Stimulated activated effector memory CD8-positive, alpha-beta T cell treated with anti-CD3 and anti-CD28 coated beads, Interleukin-12 subunit alpha, Interleukin-12 subunit beta, amount 100 ng/mL, for 72 hours (primary cell): ENCODE measurements at regions not wholly inside any gene's neighbourhood (a gene's known extent, or its start where the extent isn't known, plus 50 kb on each side); places are given as distances from the start of the nearest gene placed in this dataset.

Experiments
- ATAC-seq: fragments of 150-1000 bp; cut with Tn5 transposase; 2 replicates; pipeline ENCODE4 v1.10.0; 2021
- DNase-seq, 2 donors: peaks; one replicate each; pipeline ENCODE4 v3.0.0; 2021 to 2022; ENCODE audit warnings: low spot score in 2 of 2
- H3K27ac Mint-ChIP-seq: one replicate; pipeline ENCODE4 v1.8.0; 2022; ENCODE audit warnings: mild to moderate bottlenecking, mixed read lengths
- H3K36me3 Mint-ChIP-seq: one replicate; pipeline ENCODE4 v1.8.0; 2022; ENCODE audit warnings: mild to moderate bottlenecking, mixed read lengths
- H3K4me1 Mint-ChIP-seq: one replicate; pipeline ENCODE4 v1.8.0; 2022; ENCODE audit warnings: mixed read lengths
- H3K4me3 Mint-ChIP-seq: one replicate; pipeline ENCODE4 v1.8.0; 2022; ENCODE audit warnings: mild to moderate bottlenecking, mixed read lengths
- H3K9me3 Mint-ChIP-seq: one replicate; pipeline ENCODE4 v1.8.0; 2022; ENCODE audit warnings: mixed read lengths

- Mint-ChIP-seq H3K4me3 (no peak overlapping the region), H3K4me1 (no peaks in the 10 kb centered on the region), H3K9me3 (peaks cover 9% of the 10 kb centered on the region), H3K36me3 (no peaks in the 10 kb centered on the region), H3K27ac (no peak overlapping the region)
- no peak for DNase-seq
- no peak for ATAC-seq
These were observed 577.7 kb downstream of the MRPL39 start for GRCh38 chr21:25029580-25029979.

DNA sequence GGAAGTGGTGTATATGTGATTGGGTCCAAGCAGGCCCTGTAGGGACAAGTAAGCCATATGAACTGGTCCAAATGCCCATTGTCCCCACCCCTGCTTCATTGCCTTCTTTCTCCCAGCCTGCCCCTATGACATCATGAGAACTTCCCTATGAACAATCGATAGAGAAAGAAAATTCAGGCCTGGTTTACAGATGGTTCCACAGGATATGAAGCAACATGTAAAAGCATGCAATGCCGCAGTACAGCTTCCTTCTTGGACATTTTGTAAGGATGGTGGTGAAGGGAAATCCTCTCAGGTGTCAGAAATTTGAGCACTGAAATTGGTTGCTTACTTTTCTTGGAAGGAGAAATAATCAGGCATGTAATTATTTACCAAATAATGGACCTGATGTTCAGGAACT, 581.7 kb downstream of the MRPL39 start:
- no peak overlapping the region for H3K4me3 Mint-ChIP-seq
- no peak for DNase-seq

GRCh38 chr21:25024639-25025038, 582.6 kb downstream of the MRPL39 start:
- Mint-ChIP-seq H3K4me1 (no peaks in the 10 kb centered on the region), H3K4me3 (no peak overlapping the region), H3K36me3 (no peaks in the 10 kb centered on the region), H3K9me3 (peaks cover 12% of the 10 kb centered on the region), H3K27ac (no peak overlapping the region)
- ATAC-seq (peak; percentile 34), DNase-seq (no peak)

More for the DNA sequence above, 581.7 kb downstream of the MRPL39 start:
- H3K27ac Mint-ChIP-seq = no peak overlapping the region
- no peaks in the 10 kb centered on the region for H3K4me1 Mint-ChIP-seq
- H3K36me3 Mint-ChIP-seq = no peaks in the 10 kb centered on the region
- H3K9me3 Mint-ChIP-seq = peaks cover 10% of the 10 kb centered on the region
- ATAC-seq = no peak

- Mint-ChIP-seq H3K9me3 (peaks cover 7% of the 10 kb centered on the region), H3K4me3 (no peak overlapping the region), H3K36me3 (no peaks in the 10 kb centered on the region), H3K4me1 (no peaks in the 10 kb centered on the region), H3K27ac (no peak overlapping the region)
- ATAC-seq (no peak), DNase-seq (no peak)
These were observed 601.9 kb downstream of the MRPL39 start for GRCh38 chr21:25005388-25005787.

DNA sequence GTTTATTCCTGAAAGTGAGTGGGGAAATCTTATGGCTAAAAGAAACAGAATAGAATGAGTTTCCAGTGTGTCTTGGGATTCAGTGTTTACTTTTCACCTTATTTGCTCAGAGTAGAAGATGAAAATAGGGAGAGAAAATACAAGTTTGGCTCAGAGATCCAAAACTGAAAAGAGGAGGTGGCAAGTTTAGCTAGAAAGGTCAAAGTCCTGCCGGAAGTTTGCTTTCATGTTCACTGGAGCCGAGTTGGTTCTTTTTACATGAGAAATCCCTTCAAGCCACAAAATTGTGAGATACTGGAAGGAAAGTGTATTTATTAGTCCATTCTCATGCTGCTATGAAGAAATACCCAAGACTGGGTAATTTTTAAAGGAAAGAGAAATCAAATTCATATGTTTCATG, 604.6 kb downstream of the MRPL39 start:
- Mint-ChIP-seq H3K27ac (no peak overlapping the region), H3K4me1 (no peaks in the 10 kb centered on the region), H3K9me3 (peaks cover 10% of the 10 kb centered on the region), H3K4me3 (no peak overlapping the region), H3K36me3 (no peaks in the 10 kb centered on the region)
- ATAC-seq (no peak), DNase-seq (no peak)

GRCh38 chr21:24995216-24995615, 612.1 kb downstream of the MRPL39 start:
- DNase-seq = no peak
- no peaks in the 10 kb centered on the region for H3K4me1 Mint-ChIP-seq

DNA sequence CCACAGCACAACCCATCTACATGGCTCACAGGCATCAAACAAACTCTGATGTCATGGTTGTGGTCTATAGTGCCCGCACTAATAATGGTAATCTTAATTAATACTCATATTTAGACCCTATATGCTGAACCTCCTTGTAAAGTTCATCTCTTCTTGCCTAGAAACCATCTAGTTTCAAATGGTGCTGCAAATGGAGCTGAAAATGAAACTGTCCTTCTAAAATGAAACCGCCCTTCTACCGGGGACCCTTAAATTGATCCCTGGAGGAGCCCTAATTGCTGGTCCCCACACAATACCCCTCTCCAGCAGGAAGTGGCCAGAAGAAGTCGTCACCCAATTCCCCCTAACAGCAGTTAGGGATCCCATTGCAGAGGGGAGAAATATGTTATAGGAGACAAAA, 612.6 kb downstream of the MRPL39 start:
- DNase-seq = no peak
- no peak overlapping the region for H3K4me3 Mint-ChIP-seq
- no peak for ATAC-seq
- H3K27ac Mint-ChIP-seq = no peak overlapping the region
- H3K9me3 Mint-ChIP-seq = peaks cover 4% of the 10 kb centered on the region
- no peaks in the 10 kb centered on the region for H3K36me3 Mint-ChIP-seq
- no peaks in the 10 kb centered on the region for H3K4me1 Mint-ChIP-seq

More at GRCh38 chr21:24995216-24995615, 612.1 kb downstream of the MRPL39 start:
- Mint-ChIP-seq H3K36me3 (no peaks in the 10 kb centered on the region), H3K27ac (no peak overlapping the region), H3K4me3 (no peak overlapping the region), H3K9me3 (peaks cover 7% of the 10 kb centered on the region)
- ATAC-seq = no peak

GRCh38 chr21:24989516-24989915, 617.8 kb downstream of the MRPL39 start:
- no peak overlapping the region for H3K27ac Mint-ChIP-seq
- H3K4me3 Mint-ChIP-seq = no peak overlapping the region

GRCh38 chr21:24988941-24989340, 618.3 kb downstream of the MRPL39 start:
- Mint-ChIP-seq H3K4me1 (no peaks in the 10 kb centered on the region), H3K9me3 (peaks cover 7% of the 10 kb centered on the region), H3K27ac (no peak overlapping the region), H3K36me3 (no peaks in the 10 kb centered on the region), H3K4me3 (no peak overlapping the region)
- ATAC-seq (no peak), DNase-seq (no peak)

More at GRCh38 chr21:24989516-24989915, 617.8 kb downstream of the MRPL39 start:
- H3K36me3 Mint-ChIP-seq = no peaks in the 10 kb centered on the region
- H3K9me3 Mint-ChIP-seq = peaks cover 6% of the 10 kb centered on the region
- H3K4me1 Mint-ChIP-seq = no peaks in the 10 kb centered on the region
- ATAC-seq (no peak), DNase-seq (no peak)

- Mint-ChIP-seq H3K4me1 (no peaks in the 10 kb centered on the region), H3K4me3 (no peak overlapping the region), H3K27ac (no peak overlapping the region), H3K9me3 (peaks cover 14% of the 10 kb centered on the region), H3K36me3 (no peaks in the 10 kb centered on the region)
- no peak for ATAC-seq
- no peak for DNase-seq
These were observed 631.0 kb downstream of the MRPL39 start for GRCh38 chr21:24976238-24976637.

- Mint-ChIP-seq H3K4me3 (no peak overlapping the region), H3K9me3 (peaks cover 19% of the 10 kb centered on the region), H3K27ac (no peak overlapping the region), H3K4me1 (no peaks in the 10 kb centered on the region), H3K36me3 (no peaks in the 10 kb centered on the region)
- ATAC-seq (no peak), DNase-seq (no peak)
These were observed 638.2 kb downstream of the MRPL39 start for GRCh38 chr21:24969068-24969467.

DNA sequence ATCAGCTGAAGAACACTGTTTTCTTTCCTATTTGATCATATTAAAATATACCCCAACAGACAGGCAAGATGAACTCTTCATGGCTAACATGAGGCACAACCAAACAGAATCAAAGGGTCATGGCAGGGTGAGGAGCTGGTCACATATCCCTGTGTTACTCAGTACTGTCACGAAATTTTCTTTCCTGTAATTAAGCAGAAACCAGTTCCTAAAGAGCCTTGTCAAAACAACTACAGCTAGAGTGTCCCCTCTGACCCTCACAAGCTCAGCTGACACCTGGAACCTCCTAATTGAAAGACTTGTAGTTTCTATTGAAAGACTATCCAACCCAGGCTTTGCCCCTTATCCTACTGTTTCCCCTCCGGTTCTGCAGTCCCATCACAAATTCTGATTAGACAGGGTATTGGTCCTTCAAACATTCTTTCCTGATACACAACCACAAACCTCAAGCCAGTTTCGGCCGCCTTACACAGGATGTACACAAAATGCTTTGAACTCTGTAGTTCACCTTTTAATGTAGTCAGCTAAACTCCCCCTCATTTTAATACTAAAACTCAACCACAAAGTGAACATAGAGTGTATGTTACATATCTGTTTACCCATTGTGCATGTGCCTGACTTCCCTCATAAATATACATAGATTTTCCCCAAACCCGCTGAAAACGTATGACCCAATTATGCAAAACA, 651.9 kb downstream of the MRPL39 start:
- H3K27ac Mint-ChIP-seq = no peak overlapping the region
- peak; percentile 34 for ATAC-seq

DNA sequence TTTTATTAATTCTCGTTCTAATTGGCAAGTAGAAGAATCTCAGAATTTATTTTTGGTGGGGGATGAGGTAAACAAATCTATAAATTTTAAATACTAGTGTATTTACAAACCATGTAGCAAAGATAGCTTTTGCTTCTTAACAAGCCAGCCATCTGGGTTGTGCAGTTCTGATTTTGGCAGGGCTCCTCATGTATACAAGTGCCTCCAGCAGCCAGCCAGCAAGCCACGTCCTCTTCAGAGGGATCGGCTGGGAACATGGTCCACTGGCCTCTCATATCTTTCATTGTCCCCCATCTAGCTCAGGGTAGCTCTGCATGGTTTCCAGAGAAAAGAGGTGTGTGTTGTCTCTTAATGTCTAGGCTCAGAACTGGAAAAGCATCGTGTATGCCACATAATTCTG, 659.1 kb downstream of the MRPL39 start:
- DNase-seq (no peak), ATAC-seq (no peak)
- Mint-ChIP-seq H3K4me3 (no peak overlapping the region), H3K27ac (no peak overlapping the region), H3K36me3 (no peaks in the 10 kb centered on the region), H3K9me3 (peaks cover 7% of the 10 kb centered on the region), H3K4me1 (no peaks in the 10 kb centered on the region)

More for the DNA sequence above, 651.9 kb downstream of the MRPL39 start:
- DNase-seq = no peak
- H3K36me3 Mint-ChIP-seq = no peaks in the 10 kb centered on the region
- peaks cover 11% of the 10 kb centered on the region for H3K9me3 Mint-ChIP-seq
- no peaks in the 10 kb centered on the region for H3K4me1 Mint-ChIP-seq
- H3K4me3 Mint-ChIP-seq = no peak overlapping the region

GRCh38 chr21:24945910-24946309, 661.4 kb downstream of the MRPL39 start:
- no peak for ATAC-seq
- Mint-ChIP-seq H3K36me3 (no peaks in the 10 kb centered on the region), H3K27ac (no peak overlapping the region), H3K4me1 (no peaks in the 10 kb centered on the region), H3K4me3 (no peak overlapping the region), H3K9me3 (peaks cover 7% of the 10 kb centered on the region)
- DNase-seq = no peak

GRCh38 chr21:24941316-24942185, 665.7 kb downstream of the MRPL39 start:
- Mint-ChIP-seq H3K27ac (no peak overlapping the region), H3K4me1 (no peaks in the 10 kb centered on the region), H3K4me3 (no peak overlapping the region), H3K36me3 (no peaks in the 10 kb centered on the region), H3K9me3 (no peaks in the 10 kb centered on the region)
- no peak for DNase-seq
- no peak for ATAC-seq

DNA sequence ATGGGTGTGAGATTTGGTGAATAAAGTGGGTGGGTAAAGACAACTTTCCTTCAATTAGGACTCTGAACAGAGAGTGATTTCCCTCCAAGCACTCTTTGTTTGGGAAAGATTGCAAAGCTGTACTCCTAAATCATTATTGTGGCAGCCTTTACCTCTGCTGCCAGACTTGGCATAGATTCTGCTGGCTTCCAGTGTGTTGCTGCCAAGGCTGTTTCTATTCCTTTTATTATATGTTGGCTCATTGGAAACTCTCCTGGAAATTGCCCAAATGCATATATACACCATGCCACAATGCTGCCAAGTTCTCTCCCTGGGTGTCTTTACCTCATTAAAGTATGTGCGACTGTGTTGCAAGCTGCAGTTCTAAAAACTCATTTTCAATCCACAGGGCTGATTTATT, 668.0 kb downstream of the MRPL39 start:
- Mint-ChIP-seq H3K9me3 (no peaks in the 10 kb centered on the region), H3K4me3 (no peak overlapping the region), H3K27ac (no peak overlapping the region), H3K36me3 (no peaks in the 10 kb centered on the region), H3K4me1 (no peaks in the 10 kb centered on the region)
- DNase-seq (no peak), ATAC-seq (no peak)
